ENCODE measurements at regions not wholly inside any gene's neighbourhood (a gene's known extent, or its start where the extent isn't known, plus 50 kb on each side); places are given as distances from the start of the nearest gene placed in this dataset.
"Not testable (repeated sequence)": the region's sequence is repeated elsewhere in the genome, so short reads cannot be mapped to it uniquely, and the experiment has no call there.

GRCh38 chr14:53448682-53449081 lies 295.6 kb upstream of the DDHD1 start:
- DNase-seq: no peak

- no peak for DNase-seq
These were observed 291.7 kb upstream of the DDHD1 start for GRCh38 chr14:53444677-53445312.

GRCh38 chr14:53441789-53442188 lies 288.7 kb upstream of the DDHD1 start:
- no peak for DNase-seq

- no peak for DNase-seq
These were observed 284.7 kb upstream of the DDHD1 start for GRCh38 chr14:53437858-53438257.

- peak; percentile 5 to 70 for DNase-seq
These were observed 279.3 kb upstream of the DDHD1 start for GRCh38 chr14:53432378-53432802.

GRCh38 chr14:53430870-53431269 lies 277.7 kb upstream of the DDHD1 start:
- DNase-seq: no peak

GRCh38 chr14:53412819-53413675 lies 259.9 kb upstream of the DDHD1 start:
- peak in 1 of 2 experiments; percentile 28 for DNase-seq

- DNase-seq: no peak
These were observed 258.0 kb upstream of the DDHD1 start for GRCh38 chr14:53411125-53411524.

- no peak for DNase-seq
These were observed 256.8 kb upstream of the DDHD1 start for GRCh38 chr14:53409969-53410368.

- no peak for DNase-seq
These were observed 256.2 kb upstream of the DDHD1 start for GRCh38 chr14:53409289-53409688.

GRCh38 chr14:53408175-53408879 lies 255.2 kb upstream of the DDHD1 start:
- no peak for DNase-seq

- no peak for DNase-seq
These were observed 253.4 kb upstream of the DDHD1 start for GRCh38 chr14:53406519-53406918.

- DNase-seq: no peak
These were observed 248.5 kb upstream of the DDHD1 start for GRCh38 chr14:53401646-53402045.

GRCh38 chr14:53399057-53399456 lies 245.9 kb upstream of the DDHD1 start:
- no peak for DNase-seq

- no peak for DNase-seq
These were observed 245.5 kb upstream of the DDHD1 start for GRCh38 chr14:53398616-53399015.

- not testable (repeated sequence) for DNase-seq
These were observed 242.1 kb upstream of the DDHD1 start for GRCh38 chr14:53395267-53395666.

- no peak for DNase-seq
These were observed 238.6 kb upstream of the DDHD1 start for GRCh38 chr14:53391631-53392285.

GRCh38 chr14:53391156-53391555 lies 238.0 kb upstream of the DDHD1 start:
- no peak for DNase-seq

- DNase-seq: no peak
These were observed 236.9 kb upstream of the DDHD1 start for GRCh38 chr14:53390008-53390407.

GRCh38 chr14:53389202-53389601 lies 236.1 kb upstream of the DDHD1 start:
- no peak for DNase-seq

- no peak for DNase-seq
These were observed 233.2 kb upstream of the DDHD1 start for GRCh38 chr14:53386362-53386761.

- no peak for DNase-seq
These were observed 231.4 kb upstream of the DDHD1 start for GRCh38 chr14:53384536-53384935.

- DNase-seq: no peak
These were observed 230.9 kb upstream of the DDHD1 start for GRCh38 chr14:53384073-53384472.
